ENCODE measurements at regions not wholly inside any gene's neighbourhood (a gene's known extent, or its start where the extent isn't known, plus 50 kb on each side); places are given as distances from the start of the nearest gene placed in this dataset.

DNA sequence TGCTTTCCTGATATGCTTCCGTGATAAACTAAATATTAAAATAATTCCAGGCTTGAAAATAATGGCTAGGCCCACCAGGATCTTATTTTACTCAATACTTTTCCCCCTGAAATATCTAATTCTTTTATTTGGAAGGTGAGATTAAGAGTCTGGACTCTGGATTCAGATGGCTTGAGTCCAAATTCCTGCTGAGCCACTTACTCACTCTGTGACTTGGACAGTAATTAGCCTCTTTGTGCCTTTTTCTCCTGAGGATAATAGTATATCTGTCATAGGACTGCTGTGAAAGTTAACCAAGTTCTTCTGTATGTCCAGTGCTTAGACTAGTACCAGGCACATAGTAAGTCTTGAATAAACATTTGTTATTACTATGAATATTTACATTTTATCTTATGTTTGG lies 127.3 kb upstream of the ERBB4 start:
- Histone ChIP-seq H4K5ac (ENCODE audit: insufficient read length, low read depth, low read length) (no peak overlapping the region), H3T11ph (ENCODE audit: low read length) (no peak overlapping the region), H2AFZ (ENCODE audit: low read length) (no peak overlapping the region), H3K27ac (ENCODE audit: insufficient read length, low read depth, low read length) (no peak overlapping the region), H3K23me2 (ENCODE audit: insufficient read length, low read depth, low read length, poor library complexity, severe bottlenecking) (no peaks in the 10 kb centered on the region), H3K79me1 (ENCODE audit: insufficient read depth, low read depth, low read length, poor library complexity, severe bottlenecking) (no peaks in the 10 kb centered on the region), H3K56ac (ENCODE audit: insufficient read length, low read depth, low read length) (no peak overlapping the region), H3K9me3 (ENCODE audit: control insufficient read depth, low read depth, low read length) (no peaks in the 10 kb centered on the region), H3K79me2 (ENCODE audit: insufficient read depth, low read length) (no peaks in the 10 kb centered on the region), H2BK12ac (ENCODE audit: insufficient read length, low read depth, low read length) (no peak overlapping the region), H4K20me1 (ENCODE audit: control insufficient read depth, insufficient read depth, insufficient read length) (no peaks in the 10 kb centered on the region), H2BK120ac (ENCODE audit: low read depth, low read length, poor library complexity, severe bottlenecking) (no peak overlapping the region), H3K27me3 (ENCODE audit: insufficient read depth, low read length) (no peaks in the 10 kb centered on the region), H3K18ac (ENCODE audit: insufficient read length, low read depth, low read length) (no peak overlapping the region), H3K9ac (ENCODE audit: extremely low read depth, insufficient read length, low read length) (no peak overlapping the region), H3K4me2 (ENCODE audit: insufficient read depth, insufficient read length, low read length) (no peak overlapping the region), H3K4ac (ENCODE audit: low read depth, low read length) (no peak overlapping the region), H2BK20ac (ENCODE audit: low read depth, low read length, poor library complexity, severe bottlenecking) (no peak overlapping the region), H4K91ac (ENCODE audit: insufficient read length, low read depth, low read length) (no peak overlapping the region), H2BK15ac (ENCODE audit: low read depth, low read length) (no peak overlapping the region), H3K23ac (ENCODE audit: insufficient read length, low read depth, low read length) (no peak overlapping the region), H3K4me1 (ENCODE audit: insufficient read depth, low read length) (no peaks in the 10 kb centered on the region), H4K8ac (replicated peaks; ENCODE audit: insufficient read length, low read depth, low read length) (no peak overlapping the region), H3K14ac (ENCODE audit: insufficient read depth, low read length) (no peak overlapping the region), H2BK5ac (ENCODE audit: insufficient read length, low read length) (no peak overlapping the region), H2AK5ac (ENCODE audit: insufficient read length, low read length) (no peak overlapping the region)
- no peaks in the 10 kb centered on the region for H3K4me1 Mint-ChIP-seq
- no peaks in the 10 kb centered on the region for H3K9me3 Mint-ChIP-seq
- H3K27me3 Mint-ChIP-seq (ENCODE audit: low read depth) = no peaks in the 10 kb centered on the region
- no peak overlapping the region for H3K27ac Mint-ChIP-seq
- no peaks in the 10 kb centered on the region for H3K36me3 Mint-ChIP-seq (ENCODE audit: insufficient read depth in 1 of 3, low read depth in 3 of 3)
- no peak overlapping the region for H3K4me3 Mint-ChIP-seq
- TF ChIP-seq, protein P1, sequence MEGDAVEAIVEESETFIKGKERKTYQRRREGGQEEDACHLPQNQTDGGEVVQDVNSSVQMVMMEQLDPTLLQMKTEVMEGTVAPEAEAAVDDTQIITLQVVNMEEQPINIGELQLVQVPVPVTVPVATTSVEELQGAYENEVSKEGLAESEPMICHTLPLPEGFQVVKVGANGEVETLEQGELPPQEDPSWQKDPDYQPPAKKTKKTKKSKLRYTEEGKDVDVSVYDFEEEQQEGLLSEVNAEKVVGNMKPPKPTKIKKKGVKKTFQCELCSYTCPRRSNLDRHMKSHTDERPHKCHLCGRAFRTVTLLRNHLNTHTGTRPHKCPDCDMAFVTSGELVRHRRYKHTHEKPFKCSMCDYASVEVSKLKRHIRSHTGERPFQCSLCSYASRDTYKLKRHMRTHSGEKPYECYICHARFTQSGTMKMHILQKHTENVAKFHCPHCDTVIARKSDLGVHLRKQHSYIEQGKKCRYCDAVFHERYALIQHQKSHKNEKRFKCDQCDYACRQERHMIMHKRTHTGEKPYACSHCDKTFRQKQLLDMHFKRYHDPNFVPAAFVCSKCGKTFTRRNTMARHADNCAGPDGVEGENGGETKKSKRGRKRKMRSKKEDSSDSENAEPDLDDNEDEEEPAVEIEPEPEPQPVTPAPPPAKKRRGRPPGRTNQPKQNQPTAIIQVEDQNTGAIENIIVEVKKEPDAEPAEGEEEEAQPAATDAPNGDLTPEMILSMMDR (conservative IDR thresholded peaks at IDR 0.05) = no peak
- DNase-seq = no peak
- WGBS (ENCODE audit: extremely low coverage, insufficient read length, low lambda C conversion rate) = no CpG with 5 or more reads among the region's 1 CpG
